Caco-2 (cell line): ENCODE measurements at regions not wholly inside any gene's neighbourhood (a gene's known extent, or its start where the extent isn't known, plus 50 kb on each side); places are given as distances from the start of the nearest gene placed in this dataset.

ENCODE experiments used
- BruUV-seq: library from RNA; stranded (reverse); fragments of 400-500 nt; replicated peaks from 2 replicates; lab custom pipeline; 2021; lab: Mats Ljungman, UMichigan
- CTCF ChIA-PET: fragments of 300-600 bp; sonication (Branson Sonifier 250); formaldehyde crosslinking; loops from one replicate; lab custom pipeline; 2022; ENCODE audit warnings: antibody characterized with exemption; lab: Charles Lee
- POLR2A ChIA-PET: fragments of 300-600 bp; sonication (Branson Sonifier 250); formaldehyde crosslinking; loops from one replicate; lab custom pipeline; 2022; ENCODE audit warnings: antibody characterized with exemption; lab: Charles Lee
- DNase-seq, 2 experiments: peaks; one replicate each; pipeline versions ENCODE4 v3.0.0 to v3.0.0-alpha.2; 2020 to 2022
- H3K27me3 ChIP-seq: replicated peaks from 2 replicates; pipeline ENCODE4 v1.6.0; 2011; ENCODE audit warnings: low read length; ENCODE audit not compliant: control insufficient read depth, insufficient read depth
- H3K36me3 ChIP-seq: 2 replicates; pipeline ENCODE4 v1.5.1; 2011; ENCODE audit warnings: low read length; ENCODE audit not compliant: control insufficient read depth, insufficient read depth
- H3K4me1 ChIP-seq: fragments of 250-450 bp; sonication (Bioruptor Pico); 2 replicates; pipeline ENCODE4 v1.5.1; 2020; ENCODE audit warnings: mild to moderate bottlenecking
- H3K4me3 ChIP-seq: 2 replicates; pipeline ENCODE4 v1.5.1; 2011; ENCODE audit warnings: low read depth, mild to moderate bottlenecking, control low read depth, low read length
- H3K9me3 ChIP-seq: fragments of 250-450 bp; sonication (Bioruptor Pico); 2 replicates; pipeline ENCODE4 v1.5.1; 2020; ENCODE audit warnings: mild to moderate bottlenecking, moderate library complexity
- H3K27ac Mint-ChIP-seq: one replicate; pipeline ENCODE4 v1.8.0; 2022; ENCODE audit warnings: mixed read lengths; ENCODE audit not compliant: unreplicated experiment
- H3K27me3 Mint-ChIP-seq: one replicate; pipeline ENCODE4 v1.8.0; 2022; ENCODE audit warnings: mixed read lengths; ENCODE audit not compliant: insufficient read depth, unreplicated experiment
- H3K36me3 Mint-ChIP-seq: one replicate; pipeline ENCODE4 v1.8.0; 2022; ENCODE audit warnings: mild to moderate bottlenecking, mixed read lengths; ENCODE audit not compliant: insufficient read depth, unreplicated experiment
- H3K4me1 Mint-ChIP-seq: one replicate; pipeline ENCODE4 v1.8.0; 2022; ENCODE audit warnings: low read depth, mixed read lengths; ENCODE audit not compliant: unreplicated experiment
- H3K4me3 Mint-ChIP-seq: one replicate; pipeline ENCODE4 v1.8.0; 2022; ENCODE audit warnings: mild to moderate bottlenecking, moderate library complexity, mixed read lengths; ENCODE audit not compliant: unreplicated experiment
- H3K9me3 Mint-ChIP-seq: one replicate; pipeline ENCODE4 v1.8.0; 2022; ENCODE audit warnings: mixed read lengths; ENCODE audit not compliant: unreplicated experiment
- intact Hi-C: fragments of 100-400 bp; cut with micrococcal nuclease; formaldehyde crosslinking; loops from one replicate; pipeline ENCODE4 v1.10.0; 2022; ENCODE audit not compliant: unreplicated experiment
- TF ChIP-seq, protein P1 (sequence below), 2 experiments: fragments of 200-600 bp in 1 of 2; IDR thresholded peaks; 1 replicate in 1 of 2; 2 replicates in 1 of 2; pipeline versions ENCODE4 v1.5.1 to v1.8.0; 2011 to 2022; ENCODE audit warnings: antibody characterized with exemption in 1 of 2, control low read depth in 1 of 2, inconsistent platforms in 1 of 2, low read depth in 1 of 2, low read length in 1 of 2, mild to moderate bottlenecking in 1 of 2, moderate library complexity in 1 of 2; ENCODE audit not compliant: insufficient read depth in 1 of 2, severe bottlenecking in 1 of 2, unreplicated experiment in 1 of 2

DNA sequence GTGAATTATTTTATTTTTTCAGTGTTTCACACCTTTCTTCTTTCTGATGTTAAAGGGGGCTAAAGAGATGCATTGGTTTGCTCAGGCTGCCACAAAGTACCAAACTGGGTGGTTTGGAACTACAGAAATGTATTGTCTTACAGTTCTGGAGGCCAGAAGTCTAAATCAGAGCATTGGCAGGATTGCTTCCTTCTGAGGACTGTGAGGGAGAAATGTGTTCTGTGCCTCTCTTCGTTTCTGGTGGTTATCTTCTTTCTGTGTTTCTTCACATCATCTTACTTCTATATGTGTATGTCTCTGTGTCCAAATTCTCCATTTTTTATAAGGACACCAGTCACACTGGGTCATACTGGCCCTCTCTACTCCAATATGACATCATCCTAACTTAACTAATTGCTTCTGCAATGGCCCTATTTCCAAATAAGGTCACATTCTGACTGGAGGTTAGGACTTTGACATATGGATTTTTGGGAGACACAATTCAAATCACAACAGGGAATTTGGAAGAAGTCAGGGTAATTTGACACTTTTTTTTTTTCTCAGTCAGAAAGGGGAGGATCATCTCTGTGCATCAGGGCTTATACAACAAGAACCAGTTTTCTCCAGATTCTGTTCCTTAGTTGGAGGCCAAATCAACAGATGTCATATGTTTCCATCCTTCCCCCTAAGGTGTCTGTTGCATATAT lies 188.2 kb downstream of the KCNRG start:
- H3K9me3 ChIP-seq = no peaks in the 10 kb centered on the region
- H3K36me3 ChIP-seq = peaks cover 1% of the 10 kb centered on the region
- intact Hi-C loops = no loop called here
- H3K27ac Mint-ChIP-seq = no peak overlapping the region
- H3K4me1 ChIP-seq = no peaks in the 10 kb centered on the region
- DNase-seq = no peak
- POLR2A ChIA-PET = interaction anchor here (0.6 kb wide), 1 partner anchor 80 kb away, joined by 15 read pairs; no protein-coding TSS in a partner anchor
- H3K36me3 Mint-ChIP-seq = peaks cover 11% of the 10 kb centered on the region
- H3K27me3 Mint-ChIP-seq = no peaks in the 10 kb centered on the region
- H3K4me3 Mint-ChIP-seq = no peak overlapping the region
- H3K4me1 Mint-ChIP-seq = peaks cover 1% of the 10 kb centered on the region
- H3K27me3 ChIP-seq = no peaks in the 10 kb centered on the region
- H3K9me3 Mint-ChIP-seq = no peaks in the 10 kb centered on the region
- BruUV-seq = no TSS peak
- CTCF ChIA-PET = no interaction called here
- no peak overlapping the region for H3K4me3 ChIP-seq
- TF ChIP-seq, protein P1, sequence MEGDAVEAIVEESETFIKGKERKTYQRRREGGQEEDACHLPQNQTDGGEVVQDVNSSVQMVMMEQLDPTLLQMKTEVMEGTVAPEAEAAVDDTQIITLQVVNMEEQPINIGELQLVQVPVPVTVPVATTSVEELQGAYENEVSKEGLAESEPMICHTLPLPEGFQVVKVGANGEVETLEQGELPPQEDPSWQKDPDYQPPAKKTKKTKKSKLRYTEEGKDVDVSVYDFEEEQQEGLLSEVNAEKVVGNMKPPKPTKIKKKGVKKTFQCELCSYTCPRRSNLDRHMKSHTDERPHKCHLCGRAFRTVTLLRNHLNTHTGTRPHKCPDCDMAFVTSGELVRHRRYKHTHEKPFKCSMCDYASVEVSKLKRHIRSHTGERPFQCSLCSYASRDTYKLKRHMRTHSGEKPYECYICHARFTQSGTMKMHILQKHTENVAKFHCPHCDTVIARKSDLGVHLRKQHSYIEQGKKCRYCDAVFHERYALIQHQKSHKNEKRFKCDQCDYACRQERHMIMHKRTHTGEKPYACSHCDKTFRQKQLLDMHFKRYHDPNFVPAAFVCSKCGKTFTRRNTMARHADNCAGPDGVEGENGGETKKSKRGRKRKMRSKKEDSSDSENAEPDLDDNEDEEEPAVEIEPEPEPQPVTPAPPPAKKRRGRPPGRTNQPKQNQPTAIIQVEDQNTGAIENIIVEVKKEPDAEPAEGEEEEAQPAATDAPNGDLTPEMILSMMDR (IDR thresholded peaks at IDR 0.05; ENCODE audit: insufficient read depth in 1 of 2, low read depth in 1 of 2, low read length in 1 of 2, severe bottlenecking in 1 of 2, unreplicated experiment in 1 of 2) = no peak

DNA sequence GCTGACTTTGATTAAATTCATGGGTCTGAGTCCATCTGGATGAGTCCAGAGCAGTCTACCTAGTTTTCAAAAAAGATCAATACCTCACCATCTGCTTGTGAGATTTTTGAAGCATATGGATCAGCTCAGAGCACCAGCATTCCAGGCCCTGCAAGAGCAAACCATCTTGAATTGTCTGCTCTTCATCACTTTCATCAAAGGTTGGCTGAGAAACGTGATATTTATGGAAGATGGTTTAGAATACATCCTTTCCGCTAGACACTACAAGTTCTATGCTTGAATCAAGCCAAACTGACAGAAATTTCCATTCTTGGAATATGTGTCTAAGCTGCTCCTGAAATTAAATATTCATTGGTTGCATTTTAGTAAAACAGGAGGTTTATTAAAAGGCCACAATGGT lies 190.3 kb downstream of the KCNRG start:
- TF ChIP-seq, protein P1 (IDR thresholded peaks at IDR 0.05; ENCODE audit: insufficient read depth in 1 of 2, low read depth in 1 of 2, low read length in 1 of 2, severe bottlenecking in 1 of 2, unreplicated experiment in 1 of 2) = no peak
- Mint-ChIP-seq H3K36me3 (no peaks in the 10 kb centered on the region), H3K27me3 (no peaks in the 10 kb centered on the region), H3K27ac (no peak overlapping the region), H3K4me3 (no peak overlapping the region), H3K9me3 (no peaks in the 10 kb centered on the region), H3K4me1 (peaks cover 7% of the 10 kb centered on the region)
- Histone ChIP-seq H3K36me3 (peaks cover 1% of the 10 kb centered on the region; the same call in 1 of the 2 replicates), H3K9me3 (no peaks in the 10 kb centered on the region), H3K4me1 (no peaks in the 10 kb centered on the region; the same call in 1 of the 2 replicates), H3K27me3 (no peaks in the 10 kb centered on the region), H3K4me3 (no peak overlapping the region)
- DNase-seq = no peak
- ChIA-PET CTCF (no interaction called here), POLR2A (interaction anchor here (0.9 kb wide), 1 partner anchor 123 kb away, joined by 3 read pairs; no protein-coding TSS in a partner anchor)
- no TSS peak for BruUV-seq
- intact Hi-C loops = no loop called here

DNA sequence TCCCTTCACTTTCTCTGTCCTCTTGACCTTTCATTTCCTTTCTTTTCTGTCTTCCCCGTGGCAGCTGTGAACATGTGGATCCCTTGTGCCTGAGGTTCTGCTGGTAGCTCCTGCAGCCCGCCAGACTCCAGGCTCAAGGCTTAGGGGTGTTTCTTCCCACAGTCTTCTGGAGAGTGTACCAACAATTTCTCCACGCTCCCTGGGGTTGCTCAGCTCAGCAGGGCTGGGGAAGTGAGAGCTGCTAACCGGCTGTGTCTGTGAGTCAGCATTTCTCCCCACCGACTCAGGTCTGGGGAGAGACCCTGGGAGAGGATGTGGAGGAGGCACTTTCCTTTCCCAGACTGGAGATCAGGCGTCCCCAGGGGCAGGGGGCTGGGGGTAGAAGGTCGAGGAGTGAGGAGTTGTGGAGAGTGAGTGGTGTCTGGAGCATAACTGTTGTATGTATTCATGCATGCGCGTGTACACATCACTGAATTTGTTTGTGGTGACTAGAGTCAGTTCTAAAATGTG lies 193.6 kb downstream of the KCNRG start:
- CTCF ChIA-PET = no interaction called here

More for the DNA sequence above, 193.6 kb downstream of the KCNRG start:
- H3K27me3 ChIP-seq = no peaks in the 10 kb centered on the region
- intact Hi-C loops = no loop called here
- Mint-ChIP-seq H3K27me3 (no peaks in the 10 kb centered on the region), H3K4me1 (peaks cover 7% of the 10 kb centered on the region), H3K9me3 (peaks cover 22% of the 10 kb centered on the region), H3K36me3 (no peaks in the 10 kb centered on the region), H3K27ac (peak overlapping the region; percentile 26), H3K4me3 (no peak overlapping the region)
- H3K4me3 ChIP-seq = no peak overlapping the region
- no TSS peak for BruUV-seq
- POLR2A ChIA-PET = no interaction called here
- peak in 1 of 2 experiments; percentile 42 for DNase-seq
- TF ChIP-seq, protein P1 (IDR thresholded peaks at IDR 0.05; ENCODE audit: insufficient read depth in 1 of 2, low read depth in 1 of 2, low read length in 1 of 2, severe bottlenecking in 1 of 2, unreplicated experiment in 1 of 2) = no peak
- peaks cover 11% of the 10 kb centered on the region; the same call in 1 of the 2 replicates for H3K9me3 ChIP-seq
- H3K4me1 ChIP-seq = no peaks in the 10 kb centered on the region; the same call in 1 of the 2 replicates
- H3K36me3 ChIP-seq = peaks cover 1% of the 10 kb centered on the region; the same call in 1 of the 2 replicates
